NCI-H187 (cell line): ENCODE measurements at regions not wholly inside any gene's neighbourhood (a gene's known extent, or its start where the extent isn't known, plus 50 kb on each side); places are given as distances from the start of the nearest gene placed in this dataset.
"Not testable (repeated sequence)": the region's sequence is repeated elsewhere in the genome, so short reads cannot be mapped to it uniquely, and the experiment has no call there.

Experiments
- DNase-seq, 2 experiments: peaks; one replicate each; lab custom pipeline; 2025; lab: John Stamatoyannopoulos, UW

DNA sequence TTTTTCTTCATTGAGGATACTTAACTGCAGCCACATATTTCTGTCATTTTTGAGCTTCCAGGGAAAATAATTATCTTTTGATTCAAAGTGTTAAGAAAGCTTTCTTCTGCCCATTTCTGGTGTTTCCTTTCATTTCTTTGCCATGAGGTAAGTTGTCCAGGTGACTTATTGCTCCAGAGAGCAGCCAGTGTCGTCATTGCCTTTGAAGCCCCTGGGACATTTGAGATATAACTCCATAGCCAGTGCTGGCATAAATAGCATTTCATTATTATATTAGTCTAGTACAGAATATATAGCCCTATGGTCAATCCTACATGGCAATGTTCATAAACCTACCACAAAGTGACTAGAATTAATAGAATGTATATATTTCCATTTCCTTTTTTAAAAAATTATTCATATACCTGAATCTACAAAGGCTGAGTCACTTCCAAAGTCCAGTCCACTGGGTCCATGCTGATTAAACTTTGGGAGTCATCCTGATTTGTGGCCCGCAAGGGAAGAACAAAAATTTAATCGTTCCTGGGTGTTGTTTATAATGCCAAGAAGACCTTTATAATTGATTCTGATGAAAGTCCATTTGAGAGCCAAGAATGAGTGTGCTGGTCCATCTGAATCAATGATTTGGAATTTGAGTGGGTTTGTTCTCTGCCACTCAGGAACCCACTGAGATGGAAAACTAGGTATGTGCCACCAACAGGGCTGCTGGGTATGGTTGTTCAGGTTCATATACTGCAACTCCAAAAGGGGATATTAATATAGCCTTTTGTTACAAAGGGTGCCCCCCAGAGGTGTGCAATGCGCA is 221.8 kb upstream of the PLXNA2 start:
- DNase-seq = no peak

DNA sequence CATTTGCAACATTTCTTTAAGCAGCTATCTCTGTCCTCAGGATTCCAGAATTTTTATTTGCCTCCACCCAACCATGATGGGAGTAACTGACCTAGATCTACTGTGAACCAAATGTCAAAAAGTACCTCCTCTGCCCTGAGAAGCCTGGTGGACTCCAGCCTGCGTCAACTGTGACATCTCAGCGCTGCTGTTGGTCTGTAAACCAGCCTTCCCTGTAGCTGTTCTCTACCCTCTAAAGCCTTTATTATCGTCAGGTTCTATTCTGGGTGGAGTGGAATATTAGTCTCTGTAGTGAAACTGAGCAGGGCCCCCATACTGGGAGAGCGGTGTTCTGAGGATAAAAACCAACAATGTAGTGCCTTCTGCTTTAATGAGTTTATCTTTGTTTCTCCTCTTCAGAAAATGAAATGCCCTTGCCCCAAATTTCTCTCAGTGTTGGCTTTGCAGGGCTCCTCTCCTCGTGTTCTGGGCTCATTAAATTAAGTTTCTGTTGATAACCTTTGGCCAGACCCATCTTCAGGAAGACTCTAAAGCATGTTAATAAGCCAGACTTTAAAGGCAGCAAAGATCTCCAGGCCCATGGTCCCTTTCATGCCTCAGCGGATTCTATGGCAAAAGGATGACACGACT is 223.1 kb upstream of the PLXNA2 start:
- no peak for DNase-seq

DNA sequence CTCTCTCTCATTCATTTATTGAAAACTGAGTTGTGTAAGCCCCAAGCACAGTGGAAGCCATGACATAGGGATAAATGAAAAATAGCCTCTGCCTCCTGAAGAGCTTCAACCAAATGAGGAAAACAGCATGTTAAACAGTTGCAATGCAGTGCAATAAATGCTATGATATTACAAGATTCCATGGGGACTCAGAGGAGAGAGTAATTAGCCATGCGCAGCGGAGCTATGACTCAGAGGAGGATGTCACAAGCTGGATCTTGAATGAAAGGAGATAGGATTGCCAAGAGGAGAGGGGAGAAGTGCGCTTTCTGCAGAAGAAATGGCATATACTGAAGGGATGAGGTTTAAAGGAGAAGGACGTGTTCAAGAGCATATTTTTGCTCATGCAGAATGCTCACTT is 231.3 kb upstream of the PLXNA2 start:
- no peak for DNase-seq

DNA sequence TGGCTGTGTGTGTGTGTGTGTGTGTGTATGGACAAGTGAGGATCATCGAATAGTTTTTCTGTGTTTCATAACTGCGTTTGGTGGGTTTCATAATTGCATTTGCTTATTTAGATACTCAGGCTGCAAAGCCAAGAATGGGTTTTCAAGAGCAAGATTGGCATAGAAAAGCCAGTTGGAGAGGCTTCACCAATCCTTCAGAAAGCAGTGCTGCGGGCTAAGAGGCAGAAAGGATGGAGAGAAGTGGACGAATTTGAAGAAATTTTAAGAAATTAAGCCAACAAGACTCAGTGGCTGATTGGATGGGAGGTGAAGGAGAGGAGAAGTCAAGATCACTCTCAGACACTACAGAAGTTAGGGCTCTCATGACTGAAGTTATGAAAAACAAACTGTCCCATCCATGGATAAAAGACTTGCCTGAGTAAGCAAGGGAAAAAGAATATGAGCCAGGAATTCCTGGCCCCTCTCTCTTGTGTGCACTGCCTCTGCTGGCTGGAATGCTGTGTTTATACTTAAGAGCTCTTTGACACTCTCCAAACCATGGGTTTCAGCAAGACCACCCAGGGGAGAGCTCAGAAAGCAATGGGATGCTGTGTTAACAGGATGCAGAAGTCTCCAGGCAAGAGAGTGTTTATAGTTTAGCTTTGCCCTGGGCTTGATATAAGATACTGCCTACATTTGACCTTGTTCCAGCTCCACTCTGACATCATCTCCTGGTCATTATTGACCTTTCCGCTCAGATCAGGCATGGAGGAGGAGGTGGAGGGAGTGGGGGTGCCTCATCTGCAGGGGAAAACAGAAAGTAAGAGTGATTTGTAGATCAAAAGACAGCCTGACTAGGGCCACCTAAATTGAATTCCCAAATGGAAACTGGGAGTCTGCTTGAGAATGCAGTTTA is 232.0 kb upstream of the PLXNA2 start:
- no peak for DNase-seq

DNA sequence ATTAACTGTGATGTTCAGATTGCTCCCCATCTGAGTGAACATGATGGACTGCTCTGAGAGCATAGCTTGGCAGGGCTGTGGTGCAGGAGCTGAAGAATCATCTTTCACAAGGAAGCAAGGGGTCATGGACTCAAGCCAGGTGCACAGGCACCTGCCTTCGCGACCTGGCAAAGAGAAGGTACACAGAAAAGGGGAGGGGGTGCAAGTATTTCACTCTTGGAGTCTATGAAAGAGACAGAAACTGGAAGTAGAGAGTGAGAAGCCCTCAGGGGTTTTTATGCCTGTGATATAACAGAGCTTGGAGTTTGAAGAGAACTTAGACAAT is 232.6 kb upstream of the PLXNA2 start:
- no peak for DNase-seq

DNA sequence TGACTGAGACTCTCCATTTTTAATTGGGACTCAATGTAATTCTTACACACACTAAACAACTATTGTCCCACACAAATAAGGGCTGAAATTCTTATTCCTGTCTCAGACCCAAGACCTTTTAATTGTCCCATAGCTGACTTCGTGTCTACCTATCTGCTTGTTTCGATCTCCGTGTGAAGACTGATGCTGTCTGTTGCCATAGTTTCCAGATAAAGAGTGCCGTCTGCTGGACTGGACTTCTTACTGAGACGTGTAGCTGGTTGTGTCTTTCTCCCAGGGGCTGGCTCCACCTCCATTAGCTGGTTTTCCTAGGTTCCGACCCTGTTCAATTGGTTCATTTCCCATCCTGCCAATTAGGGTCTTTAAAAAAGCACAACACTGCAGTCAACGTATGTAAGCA is 235.3 kb upstream of the PLXNA2 start:
- DNase-seq = no peak

DNA sequence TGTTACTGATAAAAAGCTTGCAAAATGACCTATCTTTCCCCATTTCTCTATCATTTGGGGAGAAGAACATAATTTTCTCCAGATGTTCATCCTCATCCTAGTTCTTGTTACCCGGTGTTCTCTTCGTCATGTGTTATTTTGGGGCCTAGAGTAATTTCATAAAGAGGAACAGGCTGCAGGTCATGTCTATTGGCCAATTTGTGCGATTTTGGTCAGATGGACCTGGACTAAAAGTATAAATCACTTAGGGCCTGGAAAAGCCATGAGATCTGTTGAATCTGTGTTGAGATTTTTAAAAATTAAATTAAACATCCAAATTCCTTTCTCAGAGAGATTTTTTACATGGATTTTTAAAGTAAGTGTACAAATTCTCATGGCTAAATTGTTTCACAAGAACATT is 241.3 kb upstream of the PLXNA2 start:
- no peak for DNase-seq

DNA sequence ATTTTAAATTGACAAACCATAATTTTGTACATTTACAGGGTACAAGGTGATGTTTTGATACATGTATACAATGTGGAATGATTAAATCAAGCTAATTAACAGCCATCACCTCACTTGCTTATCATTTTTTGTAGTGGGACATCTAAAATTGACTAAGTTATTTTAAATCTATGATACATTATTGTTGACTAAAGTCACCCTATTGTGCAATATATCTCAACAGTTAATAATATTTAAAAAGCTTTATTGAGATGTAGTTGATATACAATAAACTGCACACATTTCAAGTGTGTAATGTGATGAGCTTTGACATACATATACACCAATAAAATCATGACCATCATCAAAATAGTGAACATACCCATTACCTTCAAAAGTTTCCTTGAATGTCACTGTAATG is 242.5 kb upstream of the PLXNA2 start:
- no peak for DNase-seq

DNA sequence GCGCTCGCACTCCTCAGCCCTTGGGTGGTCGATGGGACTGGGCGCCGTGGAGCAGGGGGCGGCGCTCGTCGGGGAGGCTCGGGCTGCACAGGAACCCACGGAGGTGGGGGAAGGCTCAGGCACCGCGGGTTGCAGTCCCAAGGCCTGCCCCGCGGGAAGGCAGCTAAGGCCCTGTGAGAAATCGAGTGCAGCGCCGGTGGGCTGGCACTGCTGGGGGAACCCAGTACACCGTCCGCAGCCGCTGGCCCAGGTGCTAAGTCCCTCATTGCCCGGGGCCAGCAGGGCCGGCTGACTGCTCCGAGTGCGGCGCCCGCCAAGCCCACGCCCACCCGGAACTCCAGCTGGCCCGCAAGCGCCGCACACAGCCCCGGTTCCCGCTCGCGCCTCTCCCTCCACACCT is 244.2 kb upstream of the PLXNA2 start:
- DNase-seq = not testable (repeated sequence)

DNA sequence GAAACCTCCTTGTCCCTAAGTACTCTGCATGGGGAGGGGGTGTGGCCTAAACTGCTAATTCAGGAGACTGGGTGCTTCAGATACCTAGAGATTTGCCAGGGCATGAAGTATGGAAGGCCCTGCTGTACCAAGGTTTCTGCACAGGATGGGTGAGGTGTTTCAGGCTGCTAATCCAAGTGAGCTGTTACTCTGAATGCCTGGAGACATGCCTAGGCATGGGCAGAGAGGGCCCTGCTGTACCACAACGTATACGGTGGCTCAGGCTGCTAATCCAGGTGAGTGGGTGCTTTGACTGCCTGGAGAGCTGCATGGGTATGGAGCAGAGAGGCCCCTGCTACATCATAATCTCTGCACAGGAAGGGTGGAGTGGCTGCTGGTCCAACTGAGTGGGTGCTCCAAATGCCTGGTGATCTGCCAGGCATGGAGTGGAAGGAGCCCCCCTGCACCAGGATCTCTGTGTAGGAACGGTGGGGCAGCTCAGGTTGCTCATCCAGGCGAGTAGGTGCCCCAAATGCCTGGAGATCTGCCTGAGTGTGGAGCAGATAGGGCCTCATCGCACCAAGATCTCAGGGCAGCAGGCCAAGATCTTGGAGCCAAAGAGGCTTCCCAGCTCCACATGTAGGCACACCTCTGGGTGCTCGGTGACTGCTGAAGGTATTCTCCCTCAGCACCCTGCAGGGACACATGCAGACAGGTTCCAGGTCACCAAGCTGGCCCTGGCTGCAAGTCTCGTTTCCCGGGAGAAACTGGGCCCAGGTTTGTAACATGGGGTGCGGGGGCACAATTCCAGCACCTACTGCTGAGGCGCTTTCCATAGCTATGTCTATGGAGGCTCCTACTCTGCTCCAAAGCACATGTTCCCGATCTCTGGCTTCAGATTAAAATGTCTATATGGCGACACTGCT is 252.5 kb upstream of the PLXNA2 start:
- DNase-seq = no peak

DNA sequence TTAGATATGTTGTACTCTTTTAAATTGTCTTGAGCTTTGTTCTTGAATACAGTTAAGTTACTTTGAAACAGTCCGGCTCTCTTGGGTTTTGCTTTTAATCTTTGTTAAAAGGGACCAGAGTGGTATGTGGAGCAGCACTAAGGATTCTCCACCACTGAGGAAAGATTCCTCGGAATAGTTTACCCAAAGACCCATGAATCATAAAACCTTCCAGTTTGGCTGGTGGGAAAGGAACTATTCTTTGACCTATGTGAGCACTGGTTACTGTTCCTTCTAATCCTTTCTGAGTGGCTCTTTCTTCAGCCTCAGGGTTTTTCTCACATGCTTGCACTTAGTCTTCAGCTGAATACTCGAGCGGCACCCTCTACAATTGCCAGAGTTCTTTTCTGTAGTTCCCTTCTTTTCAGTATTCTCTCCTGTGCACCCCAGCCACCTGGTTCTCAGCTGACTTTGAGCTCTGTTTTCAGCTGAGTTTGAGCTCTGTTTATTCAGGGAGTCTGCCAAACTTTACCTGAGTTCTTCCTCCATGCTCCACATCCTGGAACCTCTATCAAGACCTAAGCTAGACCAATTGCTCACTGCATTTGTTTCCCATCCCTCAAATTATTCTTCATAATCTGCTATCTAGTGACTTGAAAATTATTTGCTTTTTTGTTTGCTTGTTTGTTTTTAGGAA is 253.8 kb upstream of the PLXNA2 start:
- no peak for DNase-seq

DNA sequence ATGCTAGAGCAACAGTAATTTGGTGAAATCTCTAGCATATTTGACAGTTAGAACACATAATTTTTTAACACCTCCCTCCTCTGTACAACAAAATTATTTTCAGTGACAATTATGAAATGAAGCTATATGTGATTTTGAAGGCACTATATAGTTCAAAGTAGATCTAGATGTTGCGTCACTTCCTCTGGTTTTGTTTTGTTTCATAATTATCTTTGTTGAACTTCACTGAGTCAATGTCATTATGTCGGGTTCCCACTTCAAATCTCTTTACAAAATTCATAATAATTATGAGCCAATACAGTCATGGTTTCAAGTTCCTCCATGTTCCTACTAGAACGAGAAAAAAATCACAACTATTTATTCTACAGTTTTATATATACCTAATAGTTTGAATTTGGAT is 254.8 kb upstream of the PLXNA2 start:
- DNase-seq = no peak

DNA sequence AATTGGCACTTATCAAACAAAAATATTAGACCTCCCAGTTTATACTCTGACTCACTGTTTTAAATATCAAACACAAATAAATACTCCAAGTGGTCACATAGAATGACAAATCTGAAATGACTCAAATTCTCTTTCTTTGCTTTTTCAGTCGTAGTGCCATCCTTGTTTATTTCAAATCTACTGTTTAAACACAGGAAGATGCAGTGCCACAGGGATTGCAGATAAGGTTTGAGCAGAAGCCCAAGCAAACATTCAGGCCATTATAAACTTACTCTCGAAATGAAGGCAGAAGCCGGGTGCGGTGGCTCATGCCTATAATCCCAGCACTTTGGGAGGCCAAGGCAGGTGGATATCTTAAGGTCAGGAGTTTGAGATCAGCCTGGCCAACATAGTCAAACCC is 255.4 kb upstream of the PLXNA2 start:
- DNase-seq = no peak

DNA sequence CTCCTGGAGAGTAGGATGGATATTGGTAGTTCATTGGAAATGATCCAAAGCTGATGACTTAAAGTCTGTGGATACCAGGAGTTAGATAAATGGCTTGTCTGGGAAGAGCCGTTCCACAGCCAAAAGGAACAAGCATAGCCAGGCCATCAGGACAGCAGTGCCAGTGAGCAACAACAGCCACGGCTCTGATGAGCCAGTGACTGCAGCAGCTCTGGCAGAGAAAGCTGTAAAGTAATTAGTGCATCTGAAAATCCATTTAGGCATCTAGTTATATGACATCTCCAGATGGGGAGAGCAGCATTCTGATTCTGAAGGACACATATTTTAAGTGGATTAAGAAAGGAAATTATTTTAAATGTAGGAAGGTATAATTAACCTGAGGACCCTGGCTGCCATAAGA is 256.2 kb upstream of the PLXNA2 start:
- no peak for DNase-seq

DNA sequence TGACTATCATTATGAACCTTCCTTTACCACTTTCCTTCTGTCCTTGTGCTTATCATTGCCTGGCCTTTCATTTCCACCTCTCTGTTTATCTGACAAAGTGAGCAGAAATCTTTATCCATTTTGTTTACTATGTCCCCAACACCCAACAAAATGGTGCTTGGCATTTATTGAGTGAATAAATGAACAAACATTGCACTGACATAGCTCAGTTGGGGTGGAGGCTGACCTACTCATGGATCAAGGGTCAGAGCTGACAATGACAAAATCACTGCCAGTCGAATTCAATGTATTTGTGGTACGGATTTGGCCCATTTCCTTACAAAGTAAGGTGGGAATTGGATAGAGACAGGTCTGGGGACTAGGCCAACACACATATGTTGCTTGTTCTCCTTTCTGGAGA is 257.4 kb upstream of the PLXNA2 start:
- no peak for DNase-seq

DNA sequence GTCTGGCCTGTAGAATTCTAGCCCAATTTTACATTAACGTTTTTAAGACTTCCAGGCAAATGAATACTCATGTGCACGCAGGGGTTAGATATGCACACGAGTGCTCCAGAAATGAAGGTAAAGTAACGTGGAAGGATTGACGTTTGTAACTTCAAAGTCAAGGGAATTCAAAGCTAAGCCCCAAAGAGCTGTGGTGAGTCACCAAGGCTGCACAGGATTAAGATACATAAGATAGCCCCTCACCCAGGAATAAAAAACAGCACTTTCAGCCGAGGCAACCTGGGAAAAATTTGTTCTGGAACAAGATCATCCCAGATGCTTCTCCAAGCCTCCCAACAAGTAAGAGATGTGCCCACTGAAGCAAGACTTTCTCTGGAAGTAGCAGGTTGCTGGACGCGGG is 259.6 kb upstream of the PLXNA2 start:
- no peak for DNase-seq

DNA sequence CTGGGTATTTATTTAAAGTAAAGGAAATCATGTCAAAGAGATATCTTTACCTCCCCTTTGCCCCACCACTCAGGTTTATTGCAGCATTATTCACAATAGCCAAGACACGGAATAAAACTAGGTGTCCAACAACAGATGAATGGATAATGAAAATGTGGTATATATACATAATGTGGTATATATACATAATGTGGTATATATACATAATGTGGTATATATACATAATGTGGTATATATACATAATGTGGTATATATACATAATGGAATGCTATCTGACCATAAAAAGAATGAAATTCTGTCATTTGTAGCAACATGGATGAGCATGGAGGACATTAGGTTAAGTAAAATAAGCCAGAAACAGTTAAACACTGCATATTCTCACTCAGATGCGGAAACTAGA is 262.6 kb upstream of the PLXNA2 start:
- no peak for DNase-seq

DNA sequence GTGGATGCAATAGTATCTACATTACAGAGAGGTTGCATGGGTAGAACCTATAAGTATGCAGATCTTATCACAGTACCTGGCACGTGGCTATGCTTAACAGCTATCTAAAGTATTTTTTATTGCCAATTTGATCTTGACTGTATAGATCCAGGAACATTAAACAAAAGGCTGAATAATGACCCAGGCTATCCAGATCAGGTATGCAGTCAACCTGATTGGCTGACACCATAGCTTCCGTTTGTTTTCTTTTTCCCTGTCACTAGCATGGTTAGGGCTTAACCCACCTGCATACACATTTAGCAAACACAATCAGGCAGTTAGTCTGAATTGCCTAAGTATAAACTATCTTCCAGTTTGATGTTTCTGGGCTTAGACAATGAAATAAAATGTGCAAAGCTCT is 264.9 kb upstream of the PLXNA2 start:
- no peak for DNase-seq

DNA sequence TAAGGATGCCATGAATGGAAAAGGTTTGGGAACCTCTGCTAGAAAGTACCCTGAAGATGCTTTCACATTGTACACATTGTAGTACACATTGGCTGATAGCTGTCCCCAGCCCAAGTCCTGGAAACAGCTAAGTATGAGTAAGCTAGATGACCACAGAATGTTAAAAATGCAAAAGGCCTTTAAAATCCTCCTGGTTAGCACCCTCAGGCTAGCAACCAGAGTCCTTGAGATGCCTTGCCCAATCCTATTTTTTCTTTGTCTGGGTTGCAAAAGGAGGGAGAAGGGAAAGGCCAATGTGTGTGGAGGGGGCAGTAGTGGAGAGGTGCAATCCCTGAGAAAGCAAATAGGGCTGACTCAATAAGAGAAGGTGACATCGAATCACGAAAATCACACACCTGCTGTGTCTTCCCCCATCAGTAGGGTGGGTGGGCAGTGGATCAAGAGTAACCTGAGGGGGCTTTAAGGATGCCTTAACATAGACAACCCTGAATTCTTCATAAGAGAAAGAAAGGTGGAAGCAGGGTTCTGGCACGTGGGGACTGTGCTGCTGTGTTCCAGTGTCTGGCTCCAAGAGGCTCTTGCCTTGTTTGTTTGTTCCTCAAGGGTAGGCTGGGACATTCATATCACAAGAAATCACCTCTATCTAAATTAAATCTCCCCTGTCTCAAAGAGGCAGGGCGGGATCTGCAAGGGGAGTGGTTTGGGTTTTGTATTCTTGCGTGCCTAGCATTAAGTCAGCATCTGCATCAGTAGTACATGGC is 266.2 kb upstream of the PLXNA2 start:
- no peak for DNase-seq

DNA sequence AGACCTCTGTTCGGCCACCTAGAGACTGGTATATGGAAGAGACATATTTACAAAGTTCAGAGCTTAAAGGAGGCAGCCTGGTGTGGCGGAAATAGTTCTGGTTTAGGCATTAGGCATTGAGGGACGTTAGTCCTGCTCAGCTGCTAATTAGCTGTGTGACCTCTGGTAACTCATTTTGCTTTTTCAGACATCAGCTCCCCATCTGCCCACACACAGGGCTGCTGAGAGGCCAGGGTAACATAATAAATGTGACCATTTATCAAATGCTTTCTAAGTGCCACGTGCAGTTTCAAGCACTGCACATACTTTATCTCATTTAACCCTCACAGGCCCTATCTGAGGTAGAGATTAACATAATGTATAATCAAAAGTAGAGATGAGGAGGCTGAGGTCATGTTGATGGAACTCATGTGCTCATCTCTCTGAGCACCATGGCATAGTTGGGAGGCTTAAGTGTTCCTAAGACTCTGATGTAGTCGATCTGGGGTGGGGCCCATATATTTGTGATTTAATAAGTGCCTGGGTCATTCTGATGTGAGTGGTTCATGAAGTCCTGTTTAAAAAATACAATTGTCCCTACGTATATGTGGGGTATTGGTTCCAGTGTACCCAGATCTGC is 267.2 kb upstream of the PLXNA2 start:
- DNase-seq = no peak
